Psoas muscle (tissue), 7 donors: ENCODE measurements at regions not wholly inside any gene's neighbourhood (a gene's known extent, or its start where the extent isn't known, plus 50 kb on each side); places are given as distances from the start of the nearest gene placed in this dataset.

Source experiments
- ATAC-seq, 4 donors: fragments of 200-7000 bp; cut with Tn5 transposase; one replicate each; pipeline ENCODE4 v1.9.1; 2020; ENCODE audit warnings: moderate library complexity in 3 of 4, mild to moderate bottlenecking in 2 of 4
- DNase-seq, 2 donors: peaks; one replicate each; pipeline ENCODE4 v3.0.0-alpha.2; 2020
- H3K27ac ChIP-seq: fragments of 200-600 bp; one replicate; pipeline ENCODE4 v1.8.0; 2022
- H3K27me3 ChIP-seq, 3 donors: fragments of 200-600 bp in 1 of 3; one replicate each; pipeline versions ENCODE4 v1.6.1 to v1.8.0; 2013 to 2022; ENCODE audit warnings: low read length in 2 of 3, mild to moderate bottlenecking in 2 of 3, moderate library complexity in 1 of 3; ENCODE audit not compliant: insufficient read depth in 3 of 3
- H3K36me3 ChIP-seq, 2 donors: fragments of 200-600 bp in 1 of 2; one replicate each; pipeline versions ENCODE4 v1.6.1 to v1.8.0; 2013 to 2022; ENCODE audit warnings: low read depth in 1 of 2, mild to moderate bottlenecking in 1 of 2, moderate library complexity in 1 of 2; ENCODE audit not compliant: insufficient read depth in 1 of 2
- H3K4me1 ChIP-seq: fragments of 200-600 bp; one replicate; pipeline ENCODE4 v1.8.0; 2022
- H3K4me3 ChIP-seq: fragments of 200-600 bp; one replicate; pipeline ENCODE4 v1.8.0; 2022; ENCODE audit warnings: mild to moderate bottlenecking
- H3K9me3 ChIP-seq: fragments of 200-600 bp; one replicate; pipeline ENCODE4 v1.8.0; 2022
- WGBS, 3 donors: extraction: QIAGEN DNeasy Blood & Tissue Kit; methylation state at CpG; one replicate each; pipeline versions ENCODE4 v1.1.6 to v1.1.7; 2013; 5-methylcytosine and 5-hydroxymethylcytosine counted together
- intact Hi-C, 2 donors: fragments of 100-400 bp; cut with DNase I; formaldehyde crosslinking; loops; one replicate each; pipeline versions ENCODE4 v1.11.0 to v1.14.2; 2022
- TF ChIP-seq, protein P1 (sequence below): fragments of 200-600 bp; IDR thresholded peaks from one replicate; pipeline ENCODE4 v1.8.0; 2022; ENCODE audit warnings: antibody characterized with exemption
- donor health status: healthy with polysubstance abuse.
- donor health status: DM: no; HTN: no; CAD: no; lungs with moderate emphysema.
- donor health status: Bipolar disorder and iron deficiency.
- donor health status: healthy.
- donor health status: DM: yes; HTN: yes; CAD: no.
- donor health status: DM: no; HTN: no; CAD: no.
- donor health status: DM: yes; HTN: yes; CAD: no.

DNA sequence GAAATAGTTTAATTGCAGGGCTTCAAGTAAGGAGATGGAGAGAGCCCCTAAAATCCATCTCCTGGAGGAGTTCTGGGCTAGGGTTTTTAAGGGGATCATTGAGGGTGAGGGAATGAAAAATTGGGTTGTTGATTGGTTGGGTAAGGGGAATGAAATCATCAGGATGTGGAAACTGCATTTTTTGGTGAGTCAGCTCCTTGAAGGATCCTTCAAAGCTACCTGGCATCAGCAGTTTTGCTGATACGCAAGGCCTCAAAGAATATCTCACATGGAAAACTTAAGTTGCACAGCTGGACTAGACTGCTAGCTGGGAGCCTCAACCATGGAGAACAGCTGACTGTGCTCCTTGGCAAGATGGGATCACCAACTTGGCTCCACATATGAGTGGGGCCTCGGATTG is 136.7 kb downstream of the FGF10 start:
- no peak for ATAC-seq
- H3K27me3 ChIP-seq: no peaks in the 10 kb centered on the region
- TF ChIP-seq, protein P1, sequence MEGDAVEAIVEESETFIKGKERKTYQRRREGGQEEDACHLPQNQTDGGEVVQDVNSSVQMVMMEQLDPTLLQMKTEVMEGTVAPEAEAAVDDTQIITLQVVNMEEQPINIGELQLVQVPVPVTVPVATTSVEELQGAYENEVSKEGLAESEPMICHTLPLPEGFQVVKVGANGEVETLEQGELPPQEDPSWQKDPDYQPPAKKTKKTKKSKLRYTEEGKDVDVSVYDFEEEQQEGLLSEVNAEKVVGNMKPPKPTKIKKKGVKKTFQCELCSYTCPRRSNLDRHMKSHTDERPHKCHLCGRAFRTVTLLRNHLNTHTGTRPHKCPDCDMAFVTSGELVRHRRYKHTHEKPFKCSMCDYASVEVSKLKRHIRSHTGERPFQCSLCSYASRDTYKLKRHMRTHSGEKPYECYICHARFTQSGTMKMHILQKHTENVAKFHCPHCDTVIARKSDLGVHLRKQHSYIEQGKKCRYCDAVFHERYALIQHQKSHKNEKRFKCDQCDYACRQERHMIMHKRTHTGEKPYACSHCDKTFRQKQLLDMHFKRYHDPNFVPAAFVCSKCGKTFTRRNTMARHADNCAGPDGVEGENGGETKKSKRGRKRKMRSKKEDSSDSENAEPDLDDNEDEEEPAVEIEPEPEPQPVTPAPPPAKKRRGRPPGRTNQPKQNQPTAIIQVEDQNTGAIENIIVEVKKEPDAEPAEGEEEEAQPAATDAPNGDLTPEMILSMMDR: no peak
- no peak overlapping the region for H3K4me3 ChIP-seq
- DNase-seq: no peak
- H3K4me1 ChIP-seq: no peaks in the 10 kb centered on the region
- H3K9me3 ChIP-seq: no peaks in the 10 kb centered on the region
- intact Hi-C loops: no loop called here
- no peaks in the 10 kb centered on the region for H3K36me3 ChIP-seq
- WGBS, 3 donors: 60 to 73% (median 61%) methylated on average over 2 of the region's 2 CpGs
- H3K27ac ChIP-seq: no peak overlapping the region

DNA sequence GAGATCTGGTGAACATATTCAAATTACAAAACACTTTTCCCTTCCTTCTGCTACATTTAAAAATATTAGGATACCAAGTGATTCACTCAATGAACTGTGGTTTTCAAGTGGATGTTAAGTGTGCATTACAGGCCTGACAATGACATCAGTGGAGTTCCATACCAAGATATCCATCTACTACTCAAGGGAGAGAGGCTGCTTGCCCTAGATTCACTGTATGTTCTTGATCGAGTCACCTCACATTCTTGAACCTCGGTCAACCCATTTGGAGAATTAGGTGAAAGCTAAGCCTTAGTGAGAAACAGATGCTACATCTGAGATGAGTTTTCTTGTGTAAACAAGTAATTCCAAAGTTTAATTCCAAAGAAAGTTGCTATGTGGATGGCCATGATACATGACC is 142.2 kb downstream of the FGF10 start:
- ATAC-seq (no peak), DNase-seq (no peak)
- no peaks in the 10 kb centered on the region for H3K27me3 ChIP-seq
- no peaks in the 10 kb centered on the region for H3K36me3 ChIP-seq
- H3K4me1 ChIP-seq: no peaks in the 10 kb centered on the region
- TF ChIP-seq, protein P1: no peak
- WGBS, 3 donors: 84 to 94% (median 90%) methylated on average over 2 of the region's 2 CpGs
- intact Hi-C loops: no loop called here
- H3K9me3 ChIP-seq: no peaks in the 10 kb centered on the region
- no peak overlapping the region for H3K27ac ChIP-seq
- H3K4me3 ChIP-seq: no peak overlapping the region

DNA sequence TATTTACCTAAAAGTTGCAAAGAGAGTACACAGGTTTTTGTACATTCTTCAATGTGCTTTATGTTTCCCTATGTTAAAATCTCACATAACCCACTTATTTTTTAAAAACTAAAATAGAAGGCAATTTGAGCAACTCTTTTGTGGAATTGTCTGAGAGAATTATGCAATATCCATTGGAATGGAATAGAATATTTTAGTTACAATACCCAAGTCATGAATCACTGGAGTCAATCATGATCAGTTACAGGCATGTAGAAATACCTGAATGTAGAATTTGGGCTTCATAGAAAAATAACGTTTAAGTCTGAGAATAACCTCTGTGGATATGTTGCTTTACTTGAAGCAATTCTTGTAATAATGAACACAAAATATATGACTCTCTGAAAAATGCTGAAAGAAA is 143.3 kb downstream of the FGF10 start:
- WGBS, 3 donors: 75 to 88% (median 83%) methylated on average over 1 of the region's 1 CpG
- H3K9me3 ChIP-seq: no peaks in the 10 kb centered on the region
- H3K27me3 ChIP-seq: no peaks in the 10 kb centered on the region
- no peak overlapping the region for H3K4me3 ChIP-seq
- ATAC-seq (no peak), DNase-seq (no peak)
- intact Hi-C loops: no loop called here
- TF ChIP-seq, protein P1: no peak
- no peaks in the 10 kb centered on the region for H3K36me3 ChIP-seq
- no peaks in the 10 kb centered on the region for H3K4me1 ChIP-seq
- no peak overlapping the region for H3K27ac ChIP-seq

DNA sequence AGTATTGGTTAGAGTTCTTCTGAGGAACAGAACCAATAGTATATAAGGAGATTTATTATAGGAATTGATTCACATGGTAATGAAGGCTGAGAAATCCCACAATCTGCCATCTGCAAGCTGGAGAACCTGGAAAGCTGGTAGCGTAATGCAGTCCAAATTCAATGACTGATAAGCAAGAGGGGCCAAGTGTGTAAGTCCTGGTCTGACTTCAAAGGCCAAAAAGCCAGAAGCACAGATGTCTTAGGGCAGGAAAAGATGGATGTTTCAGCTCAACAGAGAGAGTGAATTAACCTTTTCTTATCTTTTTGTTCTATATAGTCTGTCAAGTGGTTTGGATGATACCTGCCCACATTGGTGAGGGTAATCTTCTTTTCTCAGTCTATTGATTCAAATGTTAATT is 146.4 kb downstream of the FGF10 start:
- intact Hi-C loops: no loop called here
- TF ChIP-seq, protein P1: no peak
- DNase-seq (no peak), ATAC-seq (no peak)
- WGBS, 3 donors: 71 to 83% (median 78%) methylated on average over 1 of the region's 1 CpG
- no peak overlapping the region for H3K27ac ChIP-seq
- no peaks in the 10 kb centered on the region for H3K9me3 ChIP-seq
- no peaks in the 10 kb centered on the region for H3K36me3 ChIP-seq
- no peaks in the 10 kb centered on the region for H3K27me3 ChIP-seq
- no peaks in the 10 kb centered on the region for H3K4me1 ChIP-seq
- H3K4me3 ChIP-seq: no peak overlapping the region

DNA sequence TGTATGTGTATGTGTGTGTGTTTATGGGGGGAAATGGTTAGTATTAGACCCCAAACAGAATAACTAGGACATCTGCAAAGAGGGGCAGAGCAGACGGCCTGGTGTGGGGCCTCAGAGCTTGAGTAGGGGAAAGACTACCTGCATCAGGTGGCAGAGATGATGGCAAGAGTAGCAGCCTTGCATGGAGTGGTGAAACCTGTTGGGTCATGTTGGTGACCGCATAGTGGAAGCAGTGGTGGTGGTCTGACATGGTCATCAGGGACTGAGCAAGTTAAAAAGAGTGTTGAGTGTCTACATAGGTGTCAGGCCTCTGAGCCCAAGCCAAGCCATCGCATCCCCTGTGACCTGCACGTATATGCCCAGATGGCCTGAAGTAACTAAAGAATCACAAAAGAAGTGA is 153.2 kb downstream of the FGF10 start:
- H3K4me3 ChIP-seq: no peak overlapping the region
- H3K9me3 ChIP-seq: no peaks in the 10 kb centered on the region
- TF ChIP-seq, protein P1: no peak
- no peaks in the 10 kb centered on the region for H3K36me3 ChIP-seq
- WGBS, 3 donors: 74 to 88% (median 79%) methylated on average over 3 to 4 of the region's 4 CpGs
- DNase-seq: no peak
- no peaks in the 10 kb centered on the region for H3K27me3 ChIP-seq
- H3K27ac ChIP-seq: no peak overlapping the region
- no peaks in the 10 kb centered on the region for H3K4me1 ChIP-seq
- no peak for ATAC-seq
- intact Hi-C loops: no loop called here
